Bronchial epithelial cell (primary cell): ENCODE measurements at regions not wholly inside any gene's neighbourhood (a gene's known extent, or its start where the extent isn't known, plus 50 kb on each side); places are given as distances from the start of the nearest gene placed in this dataset.
A peak's percentile ranks its signal among the peaks of the same experiment; 100 is the strongest.

Source experiments
- DNase-seq: peaks from one replicate; pipeline ENCODE4 v3.0.0-alpha.2; 2010; ENCODE audit warnings: low read depth
- FAIRE-seq: peaks from 2 replicates; lab custom pipeline; 2011; peaks lifted over from hg19 to GRCh38; lab: Jason Lieb, UNC
- H3K27me3 ChIP-seq: 2 replicates; pipeline ENCODE4 v1.5.1; 2011; ENCODE audit warnings: low read length; ENCODE audit not compliant: control insufficient read depth, insufficient read depth
- H3K36me3 ChIP-seq: 2 replicates; pipeline ENCODE4 v1.5.1; 2011; ENCODE audit warnings: low read length; ENCODE audit not compliant: control insufficient read depth, insufficient read depth
- H3K4me3 ChIP-seq: 2 replicates; pipeline ENCODE4 v1.5.1; 2011; ENCODE audit warnings: mild to moderate bottlenecking, low read depth, low read length, control low read depth
- TF ChIP-seq, protein P1 (sequence below): IDR thresholded peaks from 2 replicates; pipeline ENCODE4 v1.5.1; 2011; ENCODE audit warnings: mild to moderate bottlenecking, moderate library complexity, low read length, control low read depth, inconsistent platforms; ENCODE audit not compliant: insufficient read depth, severe bottlenecking

- TF ChIP-seq, protein P1, sequence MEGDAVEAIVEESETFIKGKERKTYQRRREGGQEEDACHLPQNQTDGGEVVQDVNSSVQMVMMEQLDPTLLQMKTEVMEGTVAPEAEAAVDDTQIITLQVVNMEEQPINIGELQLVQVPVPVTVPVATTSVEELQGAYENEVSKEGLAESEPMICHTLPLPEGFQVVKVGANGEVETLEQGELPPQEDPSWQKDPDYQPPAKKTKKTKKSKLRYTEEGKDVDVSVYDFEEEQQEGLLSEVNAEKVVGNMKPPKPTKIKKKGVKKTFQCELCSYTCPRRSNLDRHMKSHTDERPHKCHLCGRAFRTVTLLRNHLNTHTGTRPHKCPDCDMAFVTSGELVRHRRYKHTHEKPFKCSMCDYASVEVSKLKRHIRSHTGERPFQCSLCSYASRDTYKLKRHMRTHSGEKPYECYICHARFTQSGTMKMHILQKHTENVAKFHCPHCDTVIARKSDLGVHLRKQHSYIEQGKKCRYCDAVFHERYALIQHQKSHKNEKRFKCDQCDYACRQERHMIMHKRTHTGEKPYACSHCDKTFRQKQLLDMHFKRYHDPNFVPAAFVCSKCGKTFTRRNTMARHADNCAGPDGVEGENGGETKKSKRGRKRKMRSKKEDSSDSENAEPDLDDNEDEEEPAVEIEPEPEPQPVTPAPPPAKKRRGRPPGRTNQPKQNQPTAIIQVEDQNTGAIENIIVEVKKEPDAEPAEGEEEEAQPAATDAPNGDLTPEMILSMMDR, result no peak
- no peak for DNase-seq
- H3K4me3 ChIP-seq, result no peak overlapping the region
- no peaks in the 10 kb centered on the region for H3K36me3 ChIP-seq
- H3K27me3 ChIP-seq, result no peaks in the 10 kb centered on the region
- no peak for FAIRE-seq
Observed at GRCh38 chr5:42960506-42960905, 79.6 kb downstream of the ANXA2R start.

DNA sequence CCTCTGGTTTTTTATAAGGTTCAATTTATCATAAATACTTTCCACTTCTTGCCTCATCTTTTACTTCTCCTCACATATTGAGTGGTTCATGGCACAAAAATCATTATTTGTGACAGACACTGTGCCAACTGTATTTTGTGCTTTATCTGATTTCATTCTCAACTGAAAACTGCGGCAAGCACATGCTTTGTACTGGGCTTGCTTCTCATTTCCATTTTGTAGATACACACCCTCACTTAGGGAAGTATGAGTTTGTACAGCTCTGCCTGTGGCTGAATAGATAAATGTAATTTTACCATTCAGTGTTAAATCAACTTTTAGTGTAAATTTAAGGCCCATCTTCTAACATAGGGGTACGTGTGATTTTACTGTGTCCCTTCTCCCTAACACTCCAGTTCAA, 83.6 kb downstream of the ANXA2R start:
- TF ChIP-seq, protein P1, result no peak
- DNase-seq (no peak), FAIRE-seq (no peak)
- Histone ChIP-seq H3K27me3 (no peaks in the 10 kb centered on the region), H3K36me3 (no peaks in the 10 kb centered on the region), H3K4me3 (no peak overlapping the region)

GRCh38 chr5:42953041-42953440, 87.1 kb downstream of the ANXA2R start:
- no peak for FAIRE-seq
- no peak overlapping the region for H3K4me3 ChIP-seq
- no peaks in the 10 kb centered on the region for H3K27me3 ChIP-seq
- no peak for DNase-seq
- H3K36me3 ChIP-seq, result no peaks in the 10 kb centered on the region
- TF ChIP-seq, protein P1, result no peak

- Histone ChIP-seq H3K36me3 (no peaks in the 10 kb centered on the region), H3K4me3 (no peak overlapping the region), H3K27me3 (no peaks in the 10 kb centered on the region)
- FAIRE-seq, result no peak
- DNase-seq, result no peak
- TF ChIP-seq, protein P1, result no peak
Observed at GRCh38 chr5:42952578-42952974, 87.5 kb downstream of the ANXA2R start.

GRCh38 chr5:42951293-42951840, 88.8 kb downstream of the ANXA2R start:
- no peak for FAIRE-seq

More at GRCh38 chr5:42951293-42951840, 88.8 kb downstream of the ANXA2R start:
- H3K4me3 ChIP-seq, result peak overlapping the region; percentile 36
- TF ChIP-seq, protein P1, result no peak
- no peaks in the 10 kb centered on the region for H3K27me3 ChIP-seq
- no peak for DNase-seq
- no peaks in the 10 kb centered on the region for H3K36me3 ChIP-seq
